HAP-1 (cell line): ENCODE measurements at regions not wholly inside any gene's neighbourhood (a gene's known extent, or its start where the extent isn't known, plus 50 kb on each side); places are given as distances from the start of the nearest gene placed in this dataset.
"Not testable (repeated sequence)": the region's sequence is repeated elsewhere in the genome, so short reads cannot be mapped to it uniquely, and the experiment has no call there.

Source experiments
- DNase-seq, 2 experiments: peaks; one replicate each; pipeline ENCODE4 v3.0.0-alpha.2; 2016 to 2020; ENCODE audit warnings: low spot score in 2 of 2
- H3K27me3 ChIP-seq: fragments of 250-450 bp; sonication (Bioruptor Pico); 2 replicates; pipeline ENCODE4 v1.5.1; 2020; ENCODE audit warnings: low read depth, mild to moderate bottlenecking, moderate library complexity
- H3K36me3 ChIP-seq: fragments of 250-450 bp; sonication (Bioruptor Pico); replicated peaks from 2 replicates; pipeline ENCODE4 v1.5.1; 2020; ENCODE audit warnings: mild to moderate bottlenecking
- H3K4me1 ChIP-seq: fragments of 250-450 bp; sonication (Bioruptor Pico); 2 replicates; pipeline ENCODE4 v1.5.1; 2020; ENCODE audit warnings: mild to moderate bottlenecking
- H3K4me3 ChIP-seq: fragments of 250-450 bp; sonication (Bioruptor Pico); 2 replicates; pipeline ENCODE4 v1.5.1; 2020; ENCODE audit warnings: mild to moderate bottlenecking, moderate library complexity
- H3K9me3 ChIP-seq: fragments of 250-450 bp; sonication (Bioruptor Pico); 2 replicates; pipeline ENCODE4 v1.5.1; 2020; ENCODE audit warnings: mild to moderate bottlenecking, moderate library complexity
- in situ Hi-C: fragments of 300-500 bp; cut with MboI; formaldehyde crosslinking; loops from 3 replicates; pipeline ENCODE4 v1.14.3; 2020; ENCODE audit warnings: low sequenced_read_pairs, inconsistent platforms, mixed read lengths

DNA sequence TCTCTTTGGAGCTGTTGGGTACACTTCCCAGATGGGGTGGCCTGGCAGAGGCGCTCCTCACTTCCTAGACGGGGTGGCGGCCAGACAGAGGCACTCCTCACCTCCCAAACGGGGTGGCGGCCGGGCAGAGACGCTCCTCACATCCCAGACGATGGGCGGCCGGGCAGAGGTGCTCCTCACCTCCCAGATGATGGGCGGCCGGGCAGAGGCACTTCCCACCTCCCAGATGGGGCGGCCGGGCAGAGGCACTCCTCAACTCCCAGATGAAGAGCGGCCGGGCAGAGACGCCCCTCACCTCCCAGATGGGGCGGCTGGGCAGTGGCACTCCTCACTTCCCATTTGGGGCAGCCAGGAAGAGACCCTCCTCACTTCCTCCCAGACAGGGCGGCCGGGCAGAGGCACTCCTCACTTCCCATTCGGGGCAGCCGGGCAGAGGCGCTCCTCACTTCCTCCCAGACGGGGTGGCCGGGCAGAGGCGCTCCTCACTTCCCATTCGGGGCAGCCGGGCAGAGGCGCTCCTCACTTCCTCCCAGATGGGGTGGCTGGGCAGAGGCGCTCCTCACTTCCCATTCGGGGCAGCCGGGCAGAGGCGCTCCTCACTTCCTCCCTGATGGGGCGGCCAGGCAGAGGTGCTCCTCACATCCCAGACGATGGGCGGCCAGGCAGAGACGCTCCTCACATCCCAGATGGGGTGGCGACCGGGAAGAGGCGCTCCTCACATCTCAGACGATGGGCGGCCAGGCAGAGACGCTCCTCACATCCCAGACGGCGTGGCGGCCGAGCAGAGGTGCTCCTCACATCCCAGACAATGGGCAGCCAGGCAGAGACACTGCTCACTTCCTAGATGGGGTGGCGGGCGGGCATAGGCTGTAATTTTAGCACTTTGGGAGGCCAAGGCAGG lies 105.3 kb downstream of the ERMARD start:
- H3K27me3 ChIP-seq, DNase-seq, H3K9me3 ChIP-seq, H3K36me3 ChIP-seq, H3K4me1 ChIP-seq, H3K4me3 ChIP-seq, in situ Hi-C loops: not testable (repeated sequence)

- no peaks in the 10 kb centered on the region for H3K27me3 ChIP-seq
- DNase-seq: no peak
These were observed 103.4 kb downstream of the ERMARD start for GRCh38 chr6:169854813-169855212.

DNA sequence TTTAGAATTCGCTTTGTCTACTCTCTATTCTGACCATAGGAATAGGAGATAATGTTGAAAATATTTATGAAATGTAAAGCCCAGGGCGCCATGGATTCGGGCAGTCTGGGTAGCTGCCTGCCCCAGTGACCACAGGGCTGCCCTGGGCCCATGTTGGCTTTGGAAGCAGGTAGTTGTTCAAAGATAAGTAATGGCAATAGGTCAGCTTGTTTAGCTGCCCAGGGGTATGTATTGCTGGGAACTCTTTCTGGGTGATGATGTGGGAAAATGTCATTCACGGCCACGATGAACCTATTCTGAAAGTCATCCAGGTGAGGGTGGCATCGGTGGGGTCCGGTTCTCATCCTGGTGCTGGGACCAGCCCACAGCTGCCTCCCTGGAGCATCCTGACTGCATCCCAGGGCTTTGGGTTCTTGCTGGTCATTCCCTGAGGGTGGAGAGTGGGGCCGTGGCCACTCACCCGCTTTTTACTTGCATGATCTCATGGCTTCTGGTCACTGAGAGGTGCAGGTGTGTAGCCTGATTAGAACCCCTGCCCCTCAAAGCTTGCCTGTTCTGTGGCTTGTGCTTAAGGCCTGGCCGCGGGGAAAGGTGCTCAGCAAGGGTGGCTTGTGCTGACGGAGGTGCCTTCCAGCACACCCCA lies 102.8 kb downstream of the ERMARD start:
- Histone ChIP-seq H3K4me1 (no peaks in the 10 kb centered on the region), H3K36me3 (no peaks in the 10 kb centered on the region), H3K27me3 (no peaks in the 10 kb centered on the region), H3K4me3 (no peak overlapping the region), H3K9me3 (no peaks in the 10 kb centered on the region; the same call in 1 of the 2 replicates)
- in situ Hi-C loops: no loop called here
- no peak for DNase-seq

More at GRCh38 chr6:169854813-169855212, 103.4 kb downstream of the ERMARD start:
- Histone ChIP-seq H3K4me1 (no peaks in the 10 kb centered on the region), H3K9me3 (no peaks in the 10 kb centered on the region; the same call in 1 of the 2 replicates), H3K36me3 (no peaks in the 10 kb centered on the region), H3K4me3 (no peak overlapping the region)
- in situ Hi-C loops: no loop called here

- DNase-seq: no peak
- H3K27me3 ChIP-seq: no peaks in the 10 kb centered on the region
- in situ Hi-C loops: no loop called here
- no peaks in the 10 kb centered on the region for H3K36me3 ChIP-seq
- no peaks in the 10 kb centered on the region; the same call in 1 of the 2 replicates for H3K9me3 ChIP-seq
- H3K4me1 ChIP-seq: no peaks in the 10 kb centered on the region
- H3K4me3 ChIP-seq: no peak overlapping the region
These were observed 102.0 kb downstream of the ERMARD start for GRCh38 chr6:169853196-169854082.

DNA sequence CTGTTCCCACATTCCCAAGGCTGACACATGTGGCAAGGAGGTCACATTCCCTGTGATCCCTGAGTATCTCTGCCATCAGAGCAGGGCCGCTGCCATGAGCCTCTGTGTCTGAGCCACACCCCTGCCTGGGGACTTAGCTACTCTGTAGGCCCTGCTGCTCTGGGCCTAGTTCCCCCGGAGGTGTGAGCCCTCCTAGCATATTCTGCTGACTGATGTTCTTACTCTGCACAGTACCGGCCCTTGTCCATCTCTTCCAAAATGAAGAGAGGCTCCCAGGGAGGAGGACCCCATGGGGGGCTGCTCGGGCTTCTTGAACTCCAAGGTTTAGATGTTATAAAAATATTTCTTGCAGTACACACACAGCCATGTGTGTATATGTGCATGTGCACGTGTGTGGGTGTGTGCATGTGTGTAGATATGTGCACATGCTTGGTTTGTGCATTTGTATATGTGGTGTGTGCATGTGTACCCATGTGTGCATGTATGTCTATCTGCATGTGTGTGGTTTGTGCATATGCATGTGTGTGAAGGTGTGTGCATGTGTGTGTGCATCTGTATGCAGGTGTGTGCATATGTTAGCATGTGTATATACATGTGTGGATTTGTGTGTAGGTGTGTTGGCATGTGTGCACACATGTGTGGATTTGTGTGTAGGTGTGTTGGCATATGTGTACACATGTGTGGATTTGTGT lies 101.2 kb downstream of the ERMARD start:
- H3K4me3 ChIP-seq: no peak overlapping the region
- H3K27me3 ChIP-seq: no peaks in the 10 kb centered on the region
- DNase-seq: no peak
- no peaks in the 10 kb centered on the region; the same call in 1 of the 2 replicates for H3K9me3 ChIP-seq
- no peaks in the 10 kb centered on the region for H3K4me1 ChIP-seq
- H3K36me3 ChIP-seq: no peaks in the 10 kb centered on the region
- in situ Hi-C loops: no loop called here

GRCh38 chr6:169851641-169852503 lies 100.5 kb downstream of the ERMARD start:
- no peaks in the 10 kb centered on the region for H3K36me3 ChIP-seq
- no peaks in the 10 kb centered on the region for H3K4me1 ChIP-seq
- no peaks in the 10 kb centered on the region for H3K27me3 ChIP-seq
- in situ Hi-C loops: no loop called here
- no peak for DNase-seq
- H3K9me3 ChIP-seq: no peaks in the 10 kb centered on the region; the same call in 1 of the 2 replicates
- H3K4me3 ChIP-seq: no peak overlapping the region

DNA sequence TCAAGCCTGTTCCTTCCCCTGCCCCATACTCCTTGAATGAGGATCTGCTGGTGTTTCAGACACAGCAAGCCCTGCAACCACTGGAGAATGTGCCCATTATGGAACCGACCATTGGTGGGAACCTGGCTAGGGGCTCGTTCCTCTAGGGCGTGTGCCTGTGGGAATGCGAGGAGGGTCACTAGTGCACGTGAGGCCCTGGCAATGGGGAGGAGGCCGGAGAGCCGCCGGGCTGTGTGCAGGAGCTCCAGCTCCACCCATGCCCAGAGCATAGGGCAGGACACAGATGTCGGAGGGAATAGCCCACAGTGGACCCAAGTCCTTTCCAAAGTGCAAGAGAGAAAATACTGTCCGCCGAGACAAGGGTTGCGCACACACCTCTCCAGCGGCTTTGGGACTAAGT lies 99.3 kb downstream of the ERMARD start:
- Histone ChIP-seq H3K4me3 (no peak overlapping the region), H3K4me1 (no peaks in the 10 kb centered on the region), H3K27me3 (no peaks in the 10 kb centered on the region), H3K36me3 (no peaks in the 10 kb centered on the region), H3K9me3 (no peaks in the 10 kb centered on the region; the same call in 1 of the 2 replicates)
- DNase-seq: no peak
- in situ Hi-C loops: no loop called here

DNA sequence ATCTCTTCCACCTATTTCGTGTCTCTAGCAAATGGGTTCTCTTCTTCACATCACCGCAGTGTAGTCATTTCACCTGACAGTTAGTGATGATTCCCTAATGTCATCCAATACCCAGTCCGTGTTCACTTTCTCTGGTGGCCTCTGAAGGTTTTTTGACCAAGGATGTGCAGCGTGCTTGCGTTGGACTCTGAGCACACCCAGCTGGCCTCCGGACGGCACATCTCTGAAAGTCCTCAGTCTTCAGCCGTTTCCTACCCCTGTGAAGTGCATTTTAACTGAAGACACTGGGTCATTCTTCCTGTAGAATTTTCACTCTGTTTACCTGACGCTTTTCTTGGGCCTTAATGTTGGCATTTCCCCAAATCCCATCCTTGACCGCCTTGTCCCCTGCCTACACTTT lies 98.7 kb downstream of the ERMARD start:
- Histone ChIP-seq H3K9me3 (no peaks in the 10 kb centered on the region; the same call in 1 of the 2 replicates), H3K36me3 (no peaks in the 10 kb centered on the region), H3K27me3 (no peaks in the 10 kb centered on the region), H3K4me1 (no peaks in the 10 kb centered on the region), H3K4me3 (no peak overlapping the region)
- DNase-seq: no peak
- in situ Hi-C loops: no loop called here

- in situ Hi-C loops: no loop called here
- Histone ChIP-seq H3K9me3 (no peaks in the 10 kb centered on the region), H3K36me3 (no peaks in the 10 kb centered on the region), H3K27me3 (no peaks in the 10 kb centered on the region), H3K4me3 (no peak overlapping the region), H3K4me1 (no peaks in the 10 kb centered on the region)
- DNase-seq: no peak
These were observed 98.0 kb downstream of the ERMARD start for GRCh38 chr6:169849396-169849795.

- no peaks in the 10 kb centered on the region for H3K9me3 ChIP-seq
- H3K36me3 ChIP-seq: no peaks in the 10 kb centered on the region
- no peak overlapping the region for H3K4me3 ChIP-seq
- no peak for DNase-seq
- in situ Hi-C loops: no loop called here
- no peaks in the 10 kb centered on the region for H3K4me1 ChIP-seq
- H3K27me3 ChIP-seq: no peaks in the 10 kb centered on the region
These were observed 97.5 kb downstream of the ERMARD start for GRCh38 chr6:169848946-169849345.

DNA sequence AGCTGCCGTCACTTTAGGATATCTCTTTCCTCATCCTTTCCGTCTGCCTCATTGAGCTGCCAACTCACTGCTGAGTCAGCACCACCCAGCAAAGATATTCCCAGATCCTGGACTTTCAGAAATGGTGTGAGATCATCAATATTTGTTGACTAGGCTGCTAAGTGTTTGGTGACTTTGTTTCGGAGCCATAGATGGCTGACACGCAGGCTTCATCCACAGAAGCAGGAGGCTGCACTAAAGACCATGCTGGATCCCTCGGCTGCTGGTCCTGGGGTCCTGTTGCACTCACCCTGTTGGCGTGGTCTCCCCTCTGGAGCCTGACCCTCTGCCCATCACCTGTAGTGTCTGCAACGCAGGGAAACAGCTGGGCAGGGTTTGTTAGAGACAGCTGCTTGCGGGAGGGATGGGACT lies 96.5 kb downstream of the ERMARD start:
- Histone ChIP-seq H3K36me3 (no peaks in the 10 kb centered on the region), H3K4me3 (no peak overlapping the region), H3K27me3 (no peaks in the 10 kb centered on the region; the same call in 1 of the 2 replicates), H3K4me1 (no peaks in the 10 kb centered on the region), H3K9me3 (no peaks in the 10 kb centered on the region)
- in situ Hi-C loops: no loop called here
- DNase-seq: no peak

GRCh38 chr6:169847141-169847674 lies 95.8 kb downstream of the ERMARD start:
- Histone ChIP-seq H3K9me3 (no peaks in the 10 kb centered on the region), H3K4me3 (no peak overlapping the region), H3K4me1 (no peaks in the 10 kb centered on the region), H3K36me3 (no peaks in the 10 kb centered on the region), H3K27me3 (no peaks in the 10 kb centered on the region; the same call in none of the 2 replicates)
- DNase-seq: no peak
- in situ Hi-C loops: no loop called here
